ENCODE measurements at regions not wholly inside any gene's neighbourhood (a gene's known extent, or its start where the extent isn't known, plus 50 kb on each side); places are given as distances from the start of the nearest gene placed in this dataset.

GRCh38 chr2:109059474-109060165 lies 69.4 kb upstream of the SH3RF3 start:
- ChIA-PET POLR2A (no interaction called here), CTCF (no interaction called here)
- no peak for ATAC-seq
- no peak overlapping the region for H3K4me2 ChIP-seq
- WGBS (ENCODE audit: missing lambda C conversion rate): 58% methylated on average over 7 of the region's 7 CpGs
- no peak for FAIRE-seq
- no peaks in the 10 kb centered on the region for H3K4me1 ChIP-seq
- H3K27ac ChIP-seq: no peak overlapping the region
- no peak overlapping the region for H3K4me3 ChIP-seq
- no peak for TF ChIP-seq RNF2 (IDR thresholded peaks at IDR 0.05; ENCODE audit: borderline replicate concordance, low read depth)
- TF ChIP-seq USF2 (IDR thresholded peaks at IDR 0.05): no peak
- TF ChIP-seq RCOR1 (IDR thresholded peaks at IDR 0.05; ENCODE audit: low read depth, low read length): no peak
- TF ChIP-seq ZC3H11A (IDR thresholded peaks at IDR 0.05): no peak
- no peak for TF ChIP-seq ESRRA (IDR thresholded peaks at IDR 0.05; ENCODE audit: borderline replicate concordance, low read length)
- no peaks in the 10 kb centered on the region for H3K9me3 ChIP-seq
- no peak for DNase-seq (ENCODE audit: low read depth in 1 of 2, low spot score in 1 of 2)

DNA sequence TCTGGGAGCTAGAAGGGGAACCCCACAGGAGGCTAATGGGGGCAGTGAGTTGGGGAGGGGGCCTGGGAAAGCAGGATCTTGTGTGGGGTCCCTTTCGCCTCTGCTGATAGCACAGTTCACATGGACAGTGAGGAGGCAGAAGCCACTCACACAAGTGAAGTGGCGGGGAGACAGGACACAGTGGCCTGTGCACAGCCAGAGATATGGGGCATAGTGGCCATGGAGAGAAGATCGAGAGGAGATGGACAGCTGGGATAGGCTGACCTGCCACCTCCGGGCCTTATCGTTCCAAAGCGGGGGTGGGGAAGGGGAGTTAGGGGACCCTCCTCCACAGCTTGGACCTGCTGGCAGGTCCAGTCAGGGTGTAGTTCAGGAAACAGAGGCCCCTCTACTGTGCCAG lies 69.8 kb upstream of the EDAR start:
- ChIA-PET CTCF (interaction anchor here (1.4 to 2.0 kb wide), 2 partner anchors 13 to 451 kb away, joined by 4 read pairs; no protein-coding TSS in a partner anchor), POLR2A (no interaction called here)
- 86% methylated on average over 6 of the region's 6 CpGs for WGBS (ENCODE audit: missing lambda C conversion rate)
- no peaks in the 10 kb centered on the region for H3K9me3 ChIP-seq
- H3K4me1 ChIP-seq: no peaks in the 10 kb centered on the region
- ATAC-seq (no peak), DNase-seq (ENCODE audit: low read depth in 1 of 2, low spot score in 1 of 2) (no peak), FAIRE-seq (no peak)
- H3K4me2 ChIP-seq: no peak overlapping the region
- TF ChIP-seq HES2 (IDR thresholded peaks at IDR 0.05) (no peak), NR3C1 (IDR thresholded peaks at IDR 0.05) (no peak), RAD21 (conservative IDR thresholded peaks at IDR 0.05 in 1 of 2, IDR thresholded peaks at IDR 0.05 in 1 of 2) (no peak), POLR2A (IDR thresholded peaks at IDR 0.05; ENCODE audit: low read length) (no peak), HMGXB4 (CRISPR knock-in tag; IDR thresholded peaks at IDR 0.05; ENCODE audit: borderline replicate concordance) (no peak), MAZ (IDR thresholded peaks at IDR 0.05; ENCODE audit: borderline replicate concordance, low read depth, low read length) (no peak), CEBPB (IDR thresholded peaks at IDR 0.05) (no peak), HOXB5 (CRISPR knock-in tag; IDR thresholded peaks at IDR 0.05) (no peak), MAFK (IDR thresholded peaks at IDR 0.05; ENCODE audit: partially characterized antibody) (no peak), RNF2 (IDR thresholded peaks at IDR 0.05; ENCODE audit: borderline replicate concordance, low read depth) (no peak)
- TF ChIP-seq, protein P1, sequence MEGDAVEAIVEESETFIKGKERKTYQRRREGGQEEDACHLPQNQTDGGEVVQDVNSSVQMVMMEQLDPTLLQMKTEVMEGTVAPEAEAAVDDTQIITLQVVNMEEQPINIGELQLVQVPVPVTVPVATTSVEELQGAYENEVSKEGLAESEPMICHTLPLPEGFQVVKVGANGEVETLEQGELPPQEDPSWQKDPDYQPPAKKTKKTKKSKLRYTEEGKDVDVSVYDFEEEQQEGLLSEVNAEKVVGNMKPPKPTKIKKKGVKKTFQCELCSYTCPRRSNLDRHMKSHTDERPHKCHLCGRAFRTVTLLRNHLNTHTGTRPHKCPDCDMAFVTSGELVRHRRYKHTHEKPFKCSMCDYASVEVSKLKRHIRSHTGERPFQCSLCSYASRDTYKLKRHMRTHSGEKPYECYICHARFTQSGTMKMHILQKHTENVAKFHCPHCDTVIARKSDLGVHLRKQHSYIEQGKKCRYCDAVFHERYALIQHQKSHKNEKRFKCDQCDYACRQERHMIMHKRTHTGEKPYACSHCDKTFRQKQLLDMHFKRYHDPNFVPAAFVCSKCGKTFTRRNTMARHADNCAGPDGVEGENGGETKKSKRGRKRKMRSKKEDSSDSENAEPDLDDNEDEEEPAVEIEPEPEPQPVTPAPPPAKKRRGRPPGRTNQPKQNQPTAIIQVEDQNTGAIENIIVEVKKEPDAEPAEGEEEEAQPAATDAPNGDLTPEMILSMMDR (IDR thresholded peaks at IDR 0.05): no peak
- TF ChIP-seq, protein P2, sequence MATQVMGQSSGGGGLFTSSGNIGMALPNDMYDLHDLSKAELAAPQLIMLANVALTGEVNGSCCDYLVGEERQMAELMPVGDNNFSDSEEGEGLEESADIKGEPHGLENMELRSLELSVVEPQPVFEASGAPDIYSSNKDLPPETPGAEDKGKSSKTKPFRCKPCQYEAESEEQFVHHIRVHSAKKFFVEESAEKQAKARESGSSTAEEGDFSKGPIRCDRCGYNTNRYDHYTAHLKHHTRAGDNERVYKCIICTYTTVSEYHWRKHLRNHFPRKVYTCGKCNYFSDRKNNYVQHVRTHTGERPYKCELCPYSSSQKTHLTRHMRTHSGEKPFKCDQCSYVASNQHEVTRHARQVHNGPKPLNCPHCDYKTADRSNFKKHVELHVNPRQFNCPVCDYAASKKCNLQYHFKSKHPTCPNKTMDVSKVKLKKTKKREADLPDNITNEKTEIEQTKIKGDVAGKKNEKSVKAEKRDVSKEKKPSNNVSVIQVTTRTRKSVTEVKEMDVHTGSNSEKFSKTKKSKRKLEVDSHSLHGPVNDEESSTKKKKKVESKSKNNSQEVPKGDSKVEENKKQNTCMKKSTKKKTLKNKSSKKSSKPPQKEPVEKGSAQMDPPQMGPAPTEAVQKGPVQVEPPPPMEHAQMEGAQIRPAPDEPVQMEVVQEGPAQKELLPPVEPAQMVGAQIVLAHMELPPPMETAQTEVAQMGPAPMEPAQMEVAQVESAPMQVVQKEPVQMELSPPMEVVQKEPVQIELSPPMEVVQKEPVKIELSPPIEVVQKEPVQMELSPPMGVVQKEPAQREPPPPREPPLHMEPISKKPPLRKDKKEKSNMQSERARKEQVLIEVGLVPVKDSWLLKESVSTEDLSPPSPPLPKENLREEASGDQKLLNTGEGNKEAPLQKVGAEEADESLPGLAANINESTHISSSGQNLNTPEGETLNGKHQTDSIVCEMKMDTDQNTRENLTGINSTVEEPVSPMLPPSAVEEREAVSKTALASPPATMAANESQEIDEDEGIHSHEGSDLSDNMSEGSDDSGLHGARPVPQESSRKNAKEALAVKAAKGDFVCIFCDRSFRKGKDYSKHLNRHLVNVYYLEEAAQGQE (IDR thresholded peaks at IDR 0.05): no peak
- H3K27ac ChIP-seq: no peak overlapping the region
- H3K4me3 ChIP-seq: no peak overlapping the region

Measured in A549 (cell line).